Liver (tissue), 8 donors: ENCODE measurements at regions not wholly inside any gene's neighbourhood (a gene's known extent, or its start where the extent isn't known, plus 50 kb on each side); places are given as distances from the start of the nearest gene placed in this dataset.

Experiments
- DNase-seq: peaks from one replicate; pipeline ENCODE4 v3.0.0-alpha.2; 2017; ENCODE audit warnings: low spot score
- H3K27ac ChIP-seq, 2 donors: one replicate each; pipeline ENCODE4 v1.7.0; 2013; ENCODE audit warnings: inconsistent platforms in 2 of 2, low read length in 2 of 2, control low read depth in 1 of 2, low read depth in 1 of 2, mild to moderate bottlenecking in 1 of 2
- H3K27me3 ChIP-seq, 4 donors: one replicate each; pipeline versions ENCODE4 v1.6.1 to v1.7.0; 2013; ENCODE audit warnings: low read length in 3 of 4, inconsistent platforms in 1 of 4, mild to moderate bottlenecking in 1 of 4, moderate library complexity in 1 of 4; ENCODE audit not compliant: control insufficient read depth in 4 of 4, insufficient read depth in 4 of 4
- H3K36me3 ChIP-seq, 4 donors: one replicate each; pipeline versions ENCODE4 v1.6.1 to v1.7.0; 2013; ENCODE audit warnings: low read length in 3 of 4, mild to moderate bottlenecking in 3 of 4, low read depth in 1 of 4, moderate library complexity in 1 of 4; ENCODE audit not compliant: control insufficient read depth in 4 of 4, insufficient read depth in 3 of 4
- H3K4me1 ChIP-seq, 4 donors: one replicate each; pipeline versions ENCODE4 v1.6.1 to v1.7.0; 2013; ENCODE audit warnings: low read length in 3 of 4, mild to moderate bottlenecking in 3 of 4, moderate library complexity in 1 of 4; ENCODE audit not compliant: control insufficient read depth in 4 of 4, insufficient read depth in 4 of 4
- H3K4me3 ChIP-seq, 3 donors: one replicate each; pipeline versions ENCODE4 v1.6.1 to v1.7.0; 2013; ENCODE audit warnings: low read length in 3 of 3, control low read depth in 1 of 3, low read depth in 1 of 3, mild to moderate bottlenecking in 1 of 3
- H3K9ac ChIP-seq, 2 donors: one replicate each; pipeline ENCODE4 v1.7.0; 2013; ENCODE audit warnings: low read length in 2 of 2, mild to moderate bottlenecking in 2 of 2, moderate library complexity in 2 of 2, control low read depth in 1 of 2, low read depth in 1 of 2
- H3K9me3 ChIP-seq, 4 donors: one replicate each; pipeline versions ENCODE4 v1.6.1 to v1.7.0; 2013; ENCODE audit warnings: low read length in 3 of 4; ENCODE audit not compliant: control insufficient read depth in 4 of 4
- EGR1 ChIP-seq, 2 donors: IDR thresholded peaks; 2 replicates each; pipeline ENCODE4 v1.6.1; 2016 to 2018; ENCODE audit warnings: antibody characterized with exemption in 2 of 2, low read depth in 2 of 2
- FOXA1 ChIP-seq: IDR thresholded peaks from 2 replicates; pipeline ENCODE4 v1.6.1; 2016; ENCODE audit warnings: antibody characterized with exemption
- FOXA2 ChIP-seq: IDR thresholded peaks from 2 replicates; pipeline ENCODE4 v1.6.1; 2016; ENCODE audit warnings: antibody characterized with exemption
- GABPA ChIP-seq, 2 donors: IDR thresholded peaks in 1 of 2; conservative IDR thresholded peaks in 1 of 2; 2 replicates each; pipeline ENCODE4 v1.6.1; 2016; ENCODE audit warnings: antibody characterized with exemption in 2 of 2, mild to moderate bottlenecking in 1 of 2, moderate library complexity in 1 of 2
- HNF4A ChIP-seq, 2 donors: conservative IDR thresholded peaks; 2 replicates each; pipeline ENCODE4 v1.6.1; 2016; ENCODE audit warnings: antibody characterized with exemption in 2 of 2, mild to moderate bottlenecking in 2 of 2
- HNF4G ChIP-seq: IDR thresholded peaks from 2 replicates; pipeline ENCODE4 v1.6.1; 2016; ENCODE audit warnings: antibody characterized with exemption
- JUND ChIP-seq, 2 donors: IDR thresholded peaks; 2 replicates each; pipeline ENCODE4 v1.6.1; 2016; ENCODE audit warnings: antibody characterized with exemption in 2 of 2
- NR2F2 ChIP-seq: IDR thresholded peaks from 2 replicates; pipeline ENCODE4 v1.6.1; 2016; ENCODE audit warnings: antibody characterized with exemption
- RAD21 ChIP-seq, 2 donors: IDR thresholded peaks; 2 replicates each; pipeline ENCODE4 v1.6.1; 2016; ENCODE audit warnings: antibody characterized with exemption in 2 of 2, mild to moderate bottlenecking in 2 of 2
- RXRA ChIP-seq, 2 donors: IDR thresholded peaks; 2 replicates each; pipeline ENCODE4 v1.6.1; 2017 to 2018; ENCODE audit warnings: antibody characterized with exemption in 2 of 2, mild to moderate bottlenecking in 1 of 2
- SP1 ChIP-seq: IDR thresholded peaks from 2 replicates; pipeline ENCODE4 v1.6.1; 2018; ENCODE audit warnings: antibody characterized with exemption, mild to moderate bottlenecking
- TAF1 ChIP-seq: conservative IDR thresholded peaks from 2 replicates; pipeline ENCODE4 v1.6.1; 2016; ENCODE audit warnings: antibody characterized with exemption, mild to moderate bottlenecking
- YY1 ChIP-seq: IDR thresholded peaks from 2 replicates; pipeline ENCODE4 v1.6.1; 2016; ENCODE audit warnings: antibody characterized with exemption, mild to moderate bottlenecking
- WGBS: extraction: QIAGEN DNeasy Blood & Tissue Kit; methylation state at CpG from one replicate; pipeline ENCODE4 v1.1.7; 2013; 5-methylcytosine and 5-hydroxymethylcytosine counted together
- TF ChIP-seq, protein P1 (sequence below): IDR thresholded peaks from 2 replicates; pipeline ENCODE4 v1.6.1; 2016; ENCODE audit warnings: antibody characterized with exemption
- TF ChIP-seq, protein P2 (sequence below): IDR thresholded peaks from 2 replicates; pipeline ENCODE4 v1.6.1; 2016; ENCODE audit warnings: antibody characterized with exemption
- TF ChIP-seq, protein P3 (sequence below): fragments of 150-350 bp; IDR thresholded peaks from 2 replicates; pipeline ENCODE4 v1.5.1; 2017; ENCODE audit warnings: improper control_type of control experiment, low read depth, low read length; ENCODE audit not compliant: missing input control
- TF ChIP-seq, protein P4 (sequence below): IDR thresholded peaks from 2 replicates; pipeline ENCODE4 v1.6.1; 2016; ENCODE audit warnings: antibody characterized with exemption
- TF ChIP-seq, protein P5 (sequence below): IDR thresholded peaks from 2 replicates; pipeline ENCODE4 v1.6.1; 2016; ENCODE audit warnings: antibody characterized with exemption, mild to moderate bottlenecking
- donor health status: healthy.
- donor health status: healthy.
- donor health status: healthy.
- donor health status: healthy.
- donor health status: healthy.

DNA sequence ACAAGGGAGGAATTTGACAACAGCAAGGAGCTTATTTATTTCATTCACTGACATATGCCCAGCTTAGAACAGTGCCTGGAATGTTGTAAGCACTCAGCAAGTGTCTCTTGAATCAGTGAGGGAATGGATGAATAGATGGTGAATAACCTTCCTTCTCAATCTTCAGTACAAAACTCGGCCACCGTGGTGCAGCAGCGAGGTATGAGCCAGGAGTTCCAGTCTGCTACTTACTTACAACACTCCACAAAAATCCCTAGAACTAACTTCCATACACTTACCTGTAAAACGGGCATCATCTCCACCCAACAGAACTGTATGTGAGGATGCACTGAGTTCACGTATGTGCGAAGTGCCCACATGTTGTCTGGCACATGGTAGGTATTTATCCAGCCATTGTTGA lies 237.4 kb downstream of the WDR11 start:
- Histone ChIP-seq H3K27ac (no peak overlapping the region), H3K27me3 (no peaks in the 10 kb centered on the region), H3K9me3 (no peaks in the 10 kb centered on the region), H3K36me3 (no peaks in the 10 kb centered on the region), H3K4me3 (no peak overlapping the region), H3K9ac (no peak overlapping the region), H3K4me1 (no peaks in the 10 kb centered on the region)
- DNase-seq = no peak
- TF ChIP-seq, protein P1, sequence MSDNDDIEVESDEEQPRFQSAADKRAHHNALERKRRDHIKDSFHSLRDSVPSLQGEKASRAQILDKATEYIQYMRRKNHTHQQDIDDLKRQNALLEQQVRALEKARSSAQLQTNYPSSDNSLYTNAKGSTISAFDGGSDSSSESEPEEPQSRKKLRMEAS = no peak
- TF ChIP-seq EGR1 (IDR thresholded peaks at IDR 0.05; ENCODE audit: low read depth in 2 of 2) = no peak
- no peak for TF ChIP-seq HNF4G
- TF ChIP-seq NR2F2 = no peak
- no peak for TF ChIP-seq FOXA1
- TF ChIP-seq, protein P2, sequence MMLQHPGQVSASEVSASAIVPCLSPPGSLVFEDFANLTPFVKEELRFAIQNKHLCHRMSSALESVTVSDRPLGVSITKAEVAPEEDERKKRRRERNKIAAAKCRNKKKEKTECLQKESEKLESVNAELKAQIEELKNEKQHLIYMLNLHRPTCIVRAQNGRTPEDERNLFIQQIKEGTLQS = no peak
- peak; percentile 24 to 31 for TF ChIP-seq RAD21 (IDR thresholded peaks at IDR 0.05)
- no peak for TF ChIP-seq FOXA2
- WGBS = 56% methylated on average over 6 of the region's 6 CpGs

DNA sequence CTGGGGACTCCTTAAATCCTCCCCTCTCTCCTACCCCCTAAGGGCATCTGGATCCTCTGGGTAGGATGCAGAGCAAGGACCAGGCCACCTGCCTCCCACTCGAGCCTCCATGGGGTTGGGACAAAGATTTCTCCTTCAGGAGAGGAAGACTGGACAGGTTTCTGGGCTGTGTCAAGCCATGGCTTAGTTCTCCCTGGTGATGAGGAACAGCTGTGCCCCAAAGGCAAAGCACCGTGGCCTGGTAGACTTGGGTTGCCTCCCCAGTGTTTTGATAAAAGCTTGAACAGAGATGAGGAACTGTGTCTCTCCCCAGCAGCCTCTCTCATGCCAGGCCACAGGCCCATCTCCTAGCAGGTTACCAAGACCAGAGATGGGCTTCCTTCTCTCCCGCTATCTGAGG lies 238.3 kb downstream of the WDR11 start:
- DNase-seq = no peak
- no peaks in the 10 kb centered on the region for H3K4me1 ChIP-seq
- H3K27me3 ChIP-seq = no peaks in the 10 kb centered on the region
- no peaks in the 10 kb centered on the region for H3K36me3 ChIP-seq
- no peak overlapping the region for H3K9ac ChIP-seq
- no peaks in the 10 kb centered on the region for H3K9me3 ChIP-seq
- H3K4me3 ChIP-seq = no peak overlapping the region
- H3K27ac ChIP-seq = no peak overlapping the region
- 71% methylated on average over 3 of the region's 3 CpGs for WGBS
- TF ChIP-seq HNF4G (no peak), FOXA2 (no peak), RAD21 (IDR thresholded peaks at IDR 0.05) (no peak), YY1 (no peak)
- TF ChIP-seq, protein P1 = no peak

DNA sequence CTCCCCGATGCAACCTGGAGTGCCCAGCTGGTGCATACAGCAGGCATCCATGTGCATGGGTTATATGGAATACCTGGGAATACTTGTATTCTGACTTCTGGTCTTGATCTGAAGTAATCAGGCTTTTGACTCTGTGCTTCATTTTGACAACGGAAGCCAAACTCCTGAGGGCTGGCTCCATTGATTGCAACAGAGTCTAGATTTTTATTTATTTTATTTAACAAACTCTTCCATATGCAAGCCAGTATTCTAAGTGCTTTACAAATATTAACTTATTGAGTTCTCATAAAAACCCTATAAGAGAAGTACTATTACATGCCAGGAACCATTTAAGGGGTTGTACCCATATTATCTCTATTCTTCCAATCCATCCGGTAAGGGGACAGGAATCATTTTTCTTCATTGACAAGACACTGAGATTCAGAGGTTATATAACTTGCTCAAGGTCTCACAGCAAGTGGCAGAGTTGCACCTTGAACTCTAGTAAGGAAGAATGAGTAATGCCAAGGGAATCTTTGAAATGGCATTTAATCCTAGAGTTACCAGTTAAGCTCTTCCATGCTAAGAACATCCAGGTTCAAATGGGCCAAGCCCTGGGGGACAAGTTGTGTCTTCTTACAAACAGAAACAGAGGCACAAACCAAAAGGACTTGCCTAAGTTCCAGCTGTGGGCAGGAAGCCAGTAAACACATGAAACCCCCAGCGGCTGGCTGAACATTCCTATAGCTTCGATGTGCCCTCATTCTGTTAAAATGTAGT lies 241.0 kb downstream of the WDR11 start:
- Histone ChIP-seq H3K9me3 (no peaks in the 10 kb centered on the region), H3K9ac (no peak overlapping the region), H3K4me3 (no peak overlapping the region), H3K27me3 (no peaks in the 10 kb centered on the region), H3K4me1 (no peaks in the 10 kb centered on the region), H3K36me3 (no peaks in the 10 kb centered on the region), H3K27ac (no peak overlapping the region)
- 88% methylated on average over 5 of the region's 5 CpGs for WGBS
- no peak for DNase-seq
- TF ChIP-seq, protein P3, sequence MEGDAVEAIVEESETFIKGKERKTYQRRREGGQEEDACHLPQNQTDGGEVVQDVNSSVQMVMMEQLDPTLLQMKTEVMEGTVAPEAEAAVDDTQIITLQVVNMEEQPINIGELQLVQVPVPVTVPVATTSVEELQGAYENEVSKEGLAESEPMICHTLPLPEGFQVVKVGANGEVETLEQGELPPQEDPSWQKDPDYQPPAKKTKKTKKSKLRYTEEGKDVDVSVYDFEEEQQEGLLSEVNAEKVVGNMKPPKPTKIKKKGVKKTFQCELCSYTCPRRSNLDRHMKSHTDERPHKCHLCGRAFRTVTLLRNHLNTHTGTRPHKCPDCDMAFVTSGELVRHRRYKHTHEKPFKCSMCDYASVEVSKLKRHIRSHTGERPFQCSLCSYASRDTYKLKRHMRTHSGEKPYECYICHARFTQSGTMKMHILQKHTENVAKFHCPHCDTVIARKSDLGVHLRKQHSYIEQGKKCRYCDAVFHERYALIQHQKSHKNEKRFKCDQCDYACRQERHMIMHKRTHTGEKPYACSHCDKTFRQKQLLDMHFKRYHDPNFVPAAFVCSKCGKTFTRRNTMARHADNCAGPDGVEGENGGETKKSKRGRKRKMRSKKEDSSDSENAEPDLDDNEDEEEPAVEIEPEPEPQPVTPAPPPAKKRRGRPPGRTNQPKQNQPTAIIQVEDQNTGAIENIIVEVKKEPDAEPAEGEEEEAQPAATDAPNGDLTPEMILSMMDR = no peak
- TF ChIP-seq JUND (IDR thresholded peaks at IDR 0.05) (no peak), HNF4A (conservative IDR thresholded peaks at IDR 0.05) (no peak), TAF1 (no peak), RXRA (IDR thresholded peaks at IDR 0.05) (no peak), YY1 (no peak), EGR1 (IDR thresholded peaks at IDR 0.05; ENCODE audit: low read depth in 2 of 2) (no peak), FOXA2 (no peak), GABPA (IDR thresholded peaks at IDR 0.05 in 1 of 2, conservative IDR thresholded peaks at IDR 0.05 in 1 of 2) (no peak), RAD21 (IDR thresholded peaks at IDR 0.05) (no peak), HNF4G (no peak), FOXA1 (no peak), NR2F2 (no peak), SP1 (no peak)
- TF ChIP-seq, protein P4, sequence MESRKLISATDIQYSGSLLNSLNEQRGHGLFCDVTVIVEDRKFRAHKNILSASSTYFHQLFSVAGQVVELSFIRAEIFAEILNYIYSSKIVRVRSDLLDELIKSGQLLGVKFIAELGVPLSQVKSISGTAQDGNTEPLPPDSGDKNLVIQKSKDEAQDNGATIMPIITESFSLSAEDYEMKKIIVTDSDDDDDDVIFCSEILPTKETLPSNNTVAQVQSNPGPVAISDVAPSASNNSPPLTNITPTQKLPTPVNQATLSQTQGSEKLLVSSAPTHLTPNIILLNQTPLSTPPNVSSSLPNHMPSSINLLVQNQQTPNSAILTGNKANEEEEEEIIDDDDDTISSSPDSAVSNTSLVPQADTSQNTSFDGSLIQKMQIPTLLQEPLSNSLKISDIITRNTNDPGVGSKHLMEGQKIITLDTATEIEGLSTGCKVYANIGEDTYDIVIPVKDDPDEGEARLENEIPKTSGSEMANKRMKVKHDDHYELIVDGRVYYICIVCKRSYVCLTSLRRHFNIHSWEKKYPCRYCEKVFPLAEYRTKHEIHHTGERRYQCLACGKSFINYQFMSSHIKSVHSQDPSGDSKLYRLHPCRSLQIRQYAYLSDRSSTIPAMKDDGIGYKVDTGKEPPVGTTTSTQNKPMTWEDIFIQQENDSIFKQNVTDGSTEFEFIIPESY = no peak
- TF ChIP-seq, protein P5, sequence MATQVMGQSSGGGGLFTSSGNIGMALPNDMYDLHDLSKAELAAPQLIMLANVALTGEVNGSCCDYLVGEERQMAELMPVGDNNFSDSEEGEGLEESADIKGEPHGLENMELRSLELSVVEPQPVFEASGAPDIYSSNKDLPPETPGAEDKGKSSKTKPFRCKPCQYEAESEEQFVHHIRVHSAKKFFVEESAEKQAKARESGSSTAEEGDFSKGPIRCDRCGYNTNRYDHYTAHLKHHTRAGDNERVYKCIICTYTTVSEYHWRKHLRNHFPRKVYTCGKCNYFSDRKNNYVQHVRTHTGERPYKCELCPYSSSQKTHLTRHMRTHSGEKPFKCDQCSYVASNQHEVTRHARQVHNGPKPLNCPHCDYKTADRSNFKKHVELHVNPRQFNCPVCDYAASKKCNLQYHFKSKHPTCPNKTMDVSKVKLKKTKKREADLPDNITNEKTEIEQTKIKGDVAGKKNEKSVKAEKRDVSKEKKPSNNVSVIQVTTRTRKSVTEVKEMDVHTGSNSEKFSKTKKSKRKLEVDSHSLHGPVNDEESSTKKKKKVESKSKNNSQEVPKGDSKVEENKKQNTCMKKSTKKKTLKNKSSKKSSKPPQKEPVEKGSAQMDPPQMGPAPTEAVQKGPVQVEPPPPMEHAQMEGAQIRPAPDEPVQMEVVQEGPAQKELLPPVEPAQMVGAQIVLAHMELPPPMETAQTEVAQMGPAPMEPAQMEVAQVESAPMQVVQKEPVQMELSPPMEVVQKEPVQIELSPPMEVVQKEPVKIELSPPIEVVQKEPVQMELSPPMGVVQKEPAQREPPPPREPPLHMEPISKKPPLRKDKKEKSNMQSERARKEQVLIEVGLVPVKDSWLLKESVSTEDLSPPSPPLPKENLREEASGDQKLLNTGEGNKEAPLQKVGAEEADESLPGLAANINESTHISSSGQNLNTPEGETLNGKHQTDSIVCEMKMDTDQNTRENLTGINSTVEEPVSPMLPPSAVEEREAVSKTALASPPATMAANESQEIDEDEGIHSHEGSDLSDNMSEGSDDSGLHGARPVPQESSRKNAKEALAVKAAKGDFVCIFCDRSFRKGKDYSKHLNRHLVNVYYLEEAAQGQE = no peak
- TF ChIP-seq, protein P1 = no peak
- TF ChIP-seq, protein P2 = no peak
